GM23338 (cell line): ENCODE measurements at regions not wholly inside any gene's neighbourhood (a gene's known extent, or its start where the extent isn't known, plus 50 kb on each side); places are given as distances from the start of the nearest gene placed in this dataset.

ENCODE experiments used
- CREB1 ChIP-seq: fragments of 250-450 bp; sonication (Bioruptor Pico); IDR thresholded peaks from 2 replicates; pipeline ENCODE4 v1.5.0; 2020; ENCODE audit warnings: low read depth, mild to moderate bottlenecking, moderate library complexity
- EZH2 ChIP-seq: fragments of 200-600 bp; sonication (generic); IDR thresholded peaks from one replicate; pipeline ENCODE4 v1.8.0; 2017; ENCODE audit warnings: antibody characterized with exemption, mild to moderate bottlenecking, low read depth; ENCODE audit not compliant: unreplicated experiment
- EZH2phosphoT487 ChIP-seq: fragments of 200-600 bp; sonication (generic); IDR thresholded peaks from one replicate; pipeline ENCODE4 v1.8.1; 2018; ENCODE audit warnings: antibody characterized with exemption; ENCODE audit not compliant: unreplicated experiment
- JUNB ChIP-seq: IDR thresholded peaks from one replicate; pipeline ENCODE4 v1.6.1; 2016; ENCODE audit warnings: antibody characterized with exemption; ENCODE audit not compliant: unreplicated experiment
- NANOG ChIP-seq: IDR thresholded peaks from 2 replicates; pipeline ENCODE4 v1.6.1; 2016; ENCODE audit warnings: antibody characterized with exemption, borderline replicate concordance
- POLR2AphosphoS5 ChIP-seq: IDR thresholded peaks from 2 replicates; pipeline ENCODE4 v1.6.1; 2016; ENCODE audit warnings: antibody characterized with exemption, low read depth
- STAT1 ChIP-seq: IDR thresholded peaks from one replicate; pipeline ENCODE4 v1.6.1; 2016; ENCODE audit warnings: antibody characterized with exemption; ENCODE audit not compliant: unreplicated experiment
- ZNF114 ChIP-seq: fragments of 250-450 bp; sonication (Bioruptor Pico); IDR thresholded peaks from 2 replicates; pipeline ENCODE4 v1.5.0; 2020; ENCODE audit warnings: mild to moderate bottlenecking, moderate library complexity
- ZNF331 ChIP-seq: fragments of 250-450 bp; sonication (Bioruptor Pico); IDR thresholded peaks from 2 replicates; pipeline ENCODE4 v1.5.0; 2020; ENCODE audit warnings: low read depth, mild to moderate bottlenecking, moderate library complexity
- TF ChIP-seq, protein P1 (sequence below), 2 experiments: fragments of 200-600 bp in 1 of 2; sonication (generic) in 1 of 2; conservative IDR thresholded peaks; 2 replicates each; pipeline versions ENCODE4 v1.5.1 to v1.6.1; 2016 to 2017; ENCODE audit warnings: antibody characterized with exemption in 2 of 2, low read depth in 2 of 2, mild to moderate bottlenecking in 2 of 2, moderate library complexity in 1 of 2
- TF ChIP-seq, protein P2 (sequence below): IDR thresholded peaks from one replicate; pipeline ENCODE4 v1.6.1; 2018; ENCODE audit warnings: antibody characterized with exemption; ENCODE audit not compliant: unreplicated experiment
- TF ChIP-seq, protein P3 (sequence below): IDR thresholded peaks from 2 replicates; pipeline ENCODE4 v1.6.1; 2016; ENCODE audit warnings: antibody characterized with exemption

DNA sequence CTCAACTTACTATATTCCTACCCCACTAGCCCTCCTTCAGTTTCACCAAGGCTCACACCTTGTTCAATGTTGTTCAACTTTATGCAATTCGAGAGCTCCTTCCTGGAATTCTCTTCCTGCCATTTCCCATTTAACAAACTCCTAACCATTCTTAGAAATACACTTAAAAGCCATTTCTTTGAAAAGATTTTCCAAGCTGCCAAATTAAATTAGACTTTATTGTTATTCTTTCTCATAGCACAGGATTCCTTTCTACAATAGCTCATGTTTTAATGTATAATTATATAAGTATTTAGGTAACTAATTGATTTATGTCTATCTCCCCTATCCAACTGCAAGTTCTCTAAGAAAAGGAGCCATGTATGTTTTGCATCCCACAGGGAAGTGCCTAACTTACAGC is 52.7 kb upstream of the CTSC start:
- TF ChIP-seq POLR2AphosphoS5 (no peak), EZH2 (no peak), JUNB (no peak), ZNF331 (no peak), EZH2phosphoT487 (no peak), CREB1 (CRISPR knock-in tag) (no peak), ZNF114 (no peak), STAT1 (no peak), NANOG (no peak)
- TF ChIP-seq, protein P1, sequence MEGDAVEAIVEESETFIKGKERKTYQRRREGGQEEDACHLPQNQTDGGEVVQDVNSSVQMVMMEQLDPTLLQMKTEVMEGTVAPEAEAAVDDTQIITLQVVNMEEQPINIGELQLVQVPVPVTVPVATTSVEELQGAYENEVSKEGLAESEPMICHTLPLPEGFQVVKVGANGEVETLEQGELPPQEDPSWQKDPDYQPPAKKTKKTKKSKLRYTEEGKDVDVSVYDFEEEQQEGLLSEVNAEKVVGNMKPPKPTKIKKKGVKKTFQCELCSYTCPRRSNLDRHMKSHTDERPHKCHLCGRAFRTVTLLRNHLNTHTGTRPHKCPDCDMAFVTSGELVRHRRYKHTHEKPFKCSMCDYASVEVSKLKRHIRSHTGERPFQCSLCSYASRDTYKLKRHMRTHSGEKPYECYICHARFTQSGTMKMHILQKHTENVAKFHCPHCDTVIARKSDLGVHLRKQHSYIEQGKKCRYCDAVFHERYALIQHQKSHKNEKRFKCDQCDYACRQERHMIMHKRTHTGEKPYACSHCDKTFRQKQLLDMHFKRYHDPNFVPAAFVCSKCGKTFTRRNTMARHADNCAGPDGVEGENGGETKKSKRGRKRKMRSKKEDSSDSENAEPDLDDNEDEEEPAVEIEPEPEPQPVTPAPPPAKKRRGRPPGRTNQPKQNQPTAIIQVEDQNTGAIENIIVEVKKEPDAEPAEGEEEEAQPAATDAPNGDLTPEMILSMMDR (conservative IDR thresholded peaks at IDR 0.05; ENCODE audit: low read depth in 2 of 2), result no peak
- TF ChIP-seq, protein P2, sequence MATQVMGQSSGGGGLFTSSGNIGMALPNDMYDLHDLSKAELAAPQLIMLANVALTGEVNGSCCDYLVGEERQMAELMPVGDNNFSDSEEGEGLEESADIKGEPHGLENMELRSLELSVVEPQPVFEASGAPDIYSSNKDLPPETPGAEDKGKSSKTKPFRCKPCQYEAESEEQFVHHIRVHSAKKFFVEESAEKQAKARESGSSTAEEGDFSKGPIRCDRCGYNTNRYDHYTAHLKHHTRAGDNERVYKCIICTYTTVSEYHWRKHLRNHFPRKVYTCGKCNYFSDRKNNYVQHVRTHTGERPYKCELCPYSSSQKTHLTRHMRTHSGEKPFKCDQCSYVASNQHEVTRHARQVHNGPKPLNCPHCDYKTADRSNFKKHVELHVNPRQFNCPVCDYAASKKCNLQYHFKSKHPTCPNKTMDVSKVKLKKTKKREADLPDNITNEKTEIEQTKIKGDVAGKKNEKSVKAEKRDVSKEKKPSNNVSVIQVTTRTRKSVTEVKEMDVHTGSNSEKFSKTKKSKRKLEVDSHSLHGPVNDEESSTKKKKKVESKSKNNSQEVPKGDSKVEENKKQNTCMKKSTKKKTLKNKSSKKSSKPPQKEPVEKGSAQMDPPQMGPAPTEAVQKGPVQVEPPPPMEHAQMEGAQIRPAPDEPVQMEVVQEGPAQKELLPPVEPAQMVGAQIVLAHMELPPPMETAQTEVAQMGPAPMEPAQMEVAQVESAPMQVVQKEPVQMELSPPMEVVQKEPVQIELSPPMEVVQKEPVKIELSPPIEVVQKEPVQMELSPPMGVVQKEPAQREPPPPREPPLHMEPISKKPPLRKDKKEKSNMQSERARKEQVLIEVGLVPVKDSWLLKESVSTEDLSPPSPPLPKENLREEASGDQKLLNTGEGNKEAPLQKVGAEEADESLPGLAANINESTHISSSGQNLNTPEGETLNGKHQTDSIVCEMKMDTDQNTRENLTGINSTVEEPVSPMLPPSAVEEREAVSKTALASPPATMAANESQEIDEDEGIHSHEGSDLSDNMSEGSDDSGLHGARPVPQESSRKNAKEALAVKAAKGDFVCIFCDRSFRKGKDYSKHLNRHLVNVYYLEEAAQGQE, result no peak
- TF ChIP-seq, protein P3, sequence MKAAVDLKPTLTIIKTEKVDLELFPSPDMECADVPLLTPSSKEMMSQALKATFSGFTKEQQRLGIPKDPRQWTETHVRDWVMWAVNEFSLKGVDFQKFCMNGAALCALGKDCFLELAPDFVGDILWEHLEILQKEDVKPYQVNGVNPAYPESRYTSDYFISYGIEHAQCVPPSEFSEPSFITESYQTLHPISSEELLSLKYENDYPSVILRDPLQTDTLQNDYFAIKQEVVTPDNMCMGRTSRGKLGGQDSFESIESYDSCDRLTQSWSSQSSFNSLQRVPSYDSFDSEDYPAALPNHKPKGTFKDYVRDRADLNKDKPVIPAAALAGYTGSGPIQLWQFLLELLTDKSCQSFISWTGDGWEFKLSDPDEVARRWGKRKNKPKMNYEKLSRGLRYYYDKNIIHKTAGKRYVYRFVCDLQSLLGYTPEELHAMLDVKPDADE, result no peak
